ENCODE measurements at regions not wholly inside any gene's neighbourhood (a gene's known extent, or its start where the extent isn't known, plus 50 kb on each side); places are given as distances from the start of the nearest gene placed in this dataset.
"Not testable (repeated sequence)": the region's sequence is repeated elsewhere in the genome, so short reads cannot be mapped to it uniquely, and the experiment has no call there.

- DNase-seq (ENCODE audit: low spot score) = no peak
Measured at GRCh38 chr4:14315129-14315528, 687.2 kb upstream of the CPEB2 start.

- no peak for DNase-seq (ENCODE audit: low spot score)
Measured at GRCh38 chr4:14317351-14317750, 684.9 kb upstream of the CPEB2 start.

- no peak for DNase-seq (ENCODE audit: low spot score)
Measured at GRCh38 chr4:14318671-14319070, 683.6 kb upstream of the CPEB2 start.

- no peak for DNase-seq (ENCODE audit: low spot score)
Measured at GRCh38 chr4:14321723-14322122, 680.6 kb upstream of the CPEB2 start.

- DNase-seq (ENCODE audit: low spot score) = no peak
Measured at GRCh38 chr4:14323191-14323590, 679.1 kb upstream of the CPEB2 start.

GRCh38 chr4:14329228-14329627, 673.1 kb upstream of the CPEB2 start:
- no peak for DNase-seq (ENCODE audit: low spot score)

- no peak for DNase-seq (ENCODE audit: low spot score)
Measured at GRCh38 chr4:14333616-14334015, 668.7 kb upstream of the CPEB2 start.

- DNase-seq (ENCODE audit: low spot score) = no peak
Measured at GRCh38 chr4:14334166-14334565, 668.1 kb upstream of the CPEB2 start.

GRCh38 chr4:14335872-14336271, 666.4 kb upstream of the CPEB2 start:
- no peak for DNase-seq (ENCODE audit: low spot score)

- DNase-seq (ENCODE audit: low spot score) = no peak
Measured at GRCh38 chr4:14336656-14337055, 665.6 kb upstream of the CPEB2 start.

- no peak for DNase-seq (ENCODE audit: low spot score)
Measured at GRCh38 chr4:14337892-14338584, 664.2 kb upstream of the CPEB2 start.

GRCh38 chr4:14338585-14339265, 663.6 kb upstream of the CPEB2 start:
- no peak for DNase-seq (ENCODE audit: low spot score)

GRCh38 chr4:14339715-14340114, 662.6 kb upstream of the CPEB2 start:
- no peak for DNase-seq (ENCODE audit: low spot score)

- DNase-seq (ENCODE audit: low spot score) = no peak
Measured at GRCh38 chr4:14340321-14340720, 662.0 kb upstream of the CPEB2 start.

GRCh38 chr4:14343961-14344360, 658.3 kb upstream of the CPEB2 start:
- no peak for DNase-seq (ENCODE audit: low spot score)

GRCh38 chr4:14345356-14345775, 656.9 kb upstream of the CPEB2 start:
- DNase-seq (ENCODE audit: low spot score) = no peak

- DNase-seq (ENCODE audit: low spot score) = no peak
Measured at GRCh38 chr4:14347526-14347925, 654.8 kb upstream of the CPEB2 start.

- DNase-seq (ENCODE audit: low spot score) = no peak
Measured at GRCh38 chr4:14348506-14348905, 653.8 kb upstream of the CPEB2 start.

- DNase-seq (ENCODE audit: low spot score) = not testable (repeated sequence)
Measured at GRCh38 chr4:14358544-14359160, 643.6 kb upstream of the CPEB2 start.

- DNase-seq (ENCODE audit: low spot score) = no peak
Measured at GRCh38 chr4:14359991-14360390, 642.3 kb upstream of the CPEB2 start.

GRCh38 chr4:14361084-14361483, 641.2 kb upstream of the CPEB2 start:
- no peak for DNase-seq (ENCODE audit: low spot score)

- no peak for DNase-seq (ENCODE audit: low spot score)
Measured at GRCh38 chr4:14362385-14362784, 639.9 kb upstream of the CPEB2 start.

- no peak for DNase-seq (ENCODE audit: low spot score)
Measured at GRCh38 chr4:14364953-14365536, 637.2 kb upstream of the CPEB2 start.

Data from iPS-NIHi11 (cell line).